ACHN (cell line): ENCODE measurements at regions not wholly inside any gene's neighbourhood (a gene's known extent, or its start where the extent isn't known, plus 50 kb on each side); places are given as distances from the start of the nearest gene placed in this dataset.

ENCODE experiments used
- DNase-seq: peaks from one replicate; pipeline ENCODE4 v3.0.0-alpha.2; 2015
- in situ Hi-C: cut with HindIII; loops from 2 replicates; pipeline ENCODE4 v1.10.0; 2017; ENCODE audit warnings: low sequenced_read_pairs, low pct_ligation_motif_present, low pct_unique_long_range_greater_than_20kb

DNA sequence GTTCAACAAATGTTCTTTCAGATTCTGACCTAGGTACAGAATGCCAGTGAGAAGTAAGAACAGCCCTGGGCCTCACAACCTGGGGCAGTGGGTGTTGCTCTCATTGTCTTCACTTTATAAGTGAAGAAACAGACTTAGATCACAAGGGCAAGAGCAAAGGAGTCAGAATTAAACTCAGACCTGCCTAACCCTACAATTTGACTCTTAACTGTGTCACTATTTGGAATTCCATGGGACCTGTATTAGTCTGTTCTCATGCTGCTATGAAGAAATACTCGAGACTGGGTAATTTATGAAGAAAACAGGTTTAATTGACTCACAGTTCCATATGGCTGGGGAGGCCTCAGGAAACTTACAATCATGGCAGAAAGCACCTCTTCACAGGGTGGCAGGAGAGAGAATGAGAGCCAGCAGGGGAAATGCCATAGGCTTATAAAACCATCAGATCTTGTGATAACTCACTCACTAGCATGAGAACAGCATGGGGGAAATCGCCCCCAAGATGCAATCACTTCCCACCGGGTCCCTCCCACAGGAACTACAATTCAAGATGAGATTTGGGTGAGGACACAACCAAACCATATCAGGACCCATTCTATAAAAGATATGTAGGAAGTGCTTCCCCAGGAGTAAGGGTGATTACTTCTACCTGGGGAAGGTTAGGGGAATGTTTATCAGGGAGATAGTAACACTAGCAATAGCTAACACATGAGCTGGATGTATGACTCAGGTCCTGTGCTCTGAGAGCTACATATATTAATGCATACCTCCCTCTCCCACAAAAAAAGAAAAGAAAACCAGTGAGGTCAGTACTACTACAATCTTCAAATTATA lies 270.1 kb downstream of the SOX9 start:
- in situ Hi-C loops = no loop called here
- peak; percentile 45 for DNase-seq

DNA sequence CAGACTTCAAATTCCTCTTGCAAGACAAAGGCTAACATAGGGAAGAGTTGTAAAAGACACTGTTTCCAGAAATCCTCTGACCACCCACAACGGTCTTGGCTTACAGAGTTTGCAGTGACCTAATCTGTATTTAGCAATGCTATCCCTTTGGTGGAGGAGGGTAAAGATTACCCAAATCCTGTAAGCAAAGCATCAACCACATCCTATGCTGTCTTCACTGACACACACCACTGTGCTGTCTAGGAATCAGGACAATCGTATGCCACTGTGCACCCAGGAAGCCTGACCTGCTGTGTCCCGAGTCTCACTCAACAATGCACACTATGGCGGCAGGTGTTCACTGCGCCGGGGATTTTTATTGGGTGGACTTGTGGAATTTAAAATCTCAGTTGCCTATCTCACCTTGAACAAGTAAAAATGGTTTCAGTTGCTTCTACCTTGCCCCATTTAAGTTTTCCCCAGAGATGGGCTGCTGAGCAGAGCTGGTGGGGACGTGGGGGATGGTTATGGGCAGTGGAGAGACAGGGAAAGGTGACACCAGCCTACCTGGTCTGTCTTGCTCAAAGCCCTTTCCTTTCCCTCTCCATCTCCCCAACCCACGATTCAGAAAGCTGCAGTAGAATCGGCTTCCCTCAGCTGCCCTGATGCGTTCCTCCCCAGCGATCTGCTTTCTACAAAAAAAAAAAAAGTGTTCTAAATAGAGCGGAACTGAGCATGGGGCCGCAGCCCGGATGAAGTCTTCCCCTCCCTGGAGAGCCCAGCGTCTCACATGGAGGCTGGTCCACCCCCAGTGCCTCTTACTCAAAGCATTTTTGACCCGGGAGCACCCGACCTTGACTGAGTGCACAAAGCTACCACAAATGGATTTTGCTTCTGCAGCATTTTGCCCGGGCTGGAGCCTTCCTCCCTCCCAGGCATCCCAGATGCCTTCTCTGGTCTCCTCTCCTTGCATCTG lies 271.5 kb downstream of the SOX9 start:
- peak; percentile 99 for DNase-seq
- in situ Hi-C loops = no loop called here

GRCh38 chr17:72393553-72393952 lies 272.7 kb downstream of the SOX9 start:
- in situ Hi-C loops = no loop called here
- DNase-seq = peak; percentile 94

DNA sequence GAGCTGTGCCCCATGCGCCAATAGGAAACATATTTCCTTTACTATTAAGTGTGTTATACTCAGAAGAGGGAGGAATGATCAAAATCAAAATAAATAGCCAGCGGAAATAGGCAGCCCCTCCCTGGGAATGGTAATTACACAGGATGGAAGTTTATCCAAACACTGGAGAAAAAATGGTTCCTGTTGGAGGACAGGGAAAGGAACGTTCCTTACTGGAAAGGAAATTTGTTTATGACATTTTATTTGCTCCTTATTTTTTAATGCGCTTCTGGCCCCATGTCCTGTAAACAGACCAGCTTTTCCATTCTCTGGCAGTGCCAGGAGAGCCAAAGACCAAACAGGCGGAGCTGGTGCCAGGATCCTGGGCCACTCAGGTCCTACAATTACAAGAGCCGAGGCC lies 273.7 kb downstream of the SOX9 start:
- DNase-seq = no peak
- in situ Hi-C loops = no loop called here

DNA sequence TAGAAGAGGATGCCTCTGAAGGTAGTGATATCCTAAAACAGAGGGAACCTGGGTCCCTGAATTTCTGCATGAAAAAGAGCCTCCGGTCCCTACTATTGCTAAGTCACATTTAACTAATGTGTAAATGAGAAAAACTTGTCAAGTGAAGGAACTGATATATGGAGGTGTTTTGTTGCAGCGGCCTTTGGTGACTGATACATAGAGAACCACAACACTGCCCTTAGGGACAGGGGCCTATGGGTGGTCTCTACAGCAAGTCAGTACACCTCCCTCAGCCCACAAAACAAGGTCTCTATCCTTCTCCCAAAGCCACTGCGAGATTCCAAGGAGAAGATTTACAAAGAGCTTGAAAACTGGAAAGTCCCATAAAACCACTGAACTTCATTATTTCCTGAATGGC lies 275.3 kb downstream of the SOX9 start:
- DNase-seq = no peak
- in situ Hi-C loops = no loop called here

DNA sequence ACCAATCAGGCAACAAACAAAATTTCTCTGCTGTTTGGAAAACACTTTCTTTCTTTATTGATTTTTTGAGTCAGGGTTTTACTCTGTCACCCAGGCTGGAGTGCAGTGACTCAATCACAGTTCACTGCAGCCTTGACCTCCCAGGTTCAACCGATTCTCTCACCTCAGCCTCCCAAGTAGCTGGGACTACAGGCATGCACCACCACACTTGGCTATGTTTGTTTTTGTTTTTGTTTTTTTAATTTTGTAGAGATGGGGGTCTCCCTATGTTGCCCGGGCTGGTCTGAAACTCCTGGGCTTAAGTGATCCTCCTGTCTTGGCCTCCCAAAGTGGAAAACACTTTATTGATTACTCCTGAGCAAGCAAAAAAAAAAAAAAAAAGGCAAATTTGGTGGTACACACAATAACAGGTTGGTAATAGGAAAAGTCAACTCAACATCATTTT lies 276.4 kb downstream of the SOX9 start:
- no peak for DNase-seq
- in situ Hi-C loops = no loop called here

- DNase-seq = no peak
- in situ Hi-C loops = no loop called here
These were observed 276.9 kb downstream of the SOX9 start for GRCh38 chr17:72397687-72398086.

- in situ Hi-C loops = no loop called here
- no peak for DNase-seq
These were observed 278.3 kb downstream of the SOX9 start for GRCh38 chr17:72399023-72399607.

GRCh38 chr17:72399608-72400487 lies 279.0 kb downstream of the SOX9 start:
- no peak for DNase-seq
- in situ Hi-C loops = loop anchor here (25.0 kb wide), 1 partner anchor 263 kb away; no protein-coding TSS in a partner anchor

- DNase-seq = no peak
- in situ Hi-C loops = loop anchor here (25.0 kb wide), 1 partner anchor 263 kb away; no protein-coding TSS in a partner anchor
These were observed 279.6 kb downstream of the SOX9 start for GRCh38 chr17:72400488-72400827.

- in situ Hi-C loops = loop anchor here (25.0 kb wide), 1 partner anchor 264 kb away; no protein-coding TSS in a partner anchor
These were observed 280.0 kb downstream of the SOX9 start for GRCh38 chr17:72400863-72401262.

DNA sequence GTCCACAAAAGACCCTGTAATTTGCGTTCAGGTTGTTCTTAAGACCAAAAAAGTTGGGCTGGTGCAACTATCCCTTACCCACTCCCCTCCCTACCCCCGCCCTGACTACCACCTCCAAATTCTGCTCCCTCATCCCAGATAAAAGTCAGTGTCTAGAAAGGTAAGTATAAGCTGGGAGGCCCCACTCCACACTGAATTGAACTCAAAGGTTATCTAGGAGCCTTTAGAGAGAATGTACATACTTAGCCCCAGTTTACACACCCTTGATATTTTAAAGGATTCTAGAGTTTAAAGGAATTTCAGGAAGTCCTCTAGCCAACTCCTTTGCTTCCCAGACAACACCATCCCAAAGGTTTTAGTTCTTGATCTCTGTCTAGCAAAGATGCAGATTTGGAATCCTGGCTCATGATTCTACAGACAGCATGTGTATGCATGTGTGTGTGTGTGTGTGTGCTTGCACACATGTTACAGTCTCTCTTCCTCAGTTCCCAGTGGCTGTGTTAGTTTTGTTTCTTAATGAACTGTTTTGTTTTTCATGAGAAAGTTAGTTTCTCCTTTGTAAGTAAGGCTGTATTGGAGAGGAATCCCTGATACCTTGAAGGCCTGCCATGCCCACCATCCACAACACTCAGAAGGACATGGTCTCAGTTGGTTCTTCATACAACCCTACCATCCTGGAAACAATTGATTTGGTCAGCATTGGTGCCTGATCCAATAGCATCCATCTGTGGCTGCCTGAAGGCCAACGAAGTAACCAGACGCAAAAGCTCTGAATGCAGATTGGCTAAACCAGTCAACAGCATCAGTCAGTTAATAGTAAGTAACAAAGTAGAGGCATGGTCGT lies 281.3 kb downstream of the SOX9 start:
- no peak for DNase-seq
- in situ Hi-C loops = loop anchor here (25.0 kb wide), 1 partner anchor 265 kb away; no protein-coding TSS in a partner anchor

More at GRCh38 chr17:72400863-72401262, 280.0 kb downstream of the SOX9 start:
- DNase-seq = no peak

DNA sequence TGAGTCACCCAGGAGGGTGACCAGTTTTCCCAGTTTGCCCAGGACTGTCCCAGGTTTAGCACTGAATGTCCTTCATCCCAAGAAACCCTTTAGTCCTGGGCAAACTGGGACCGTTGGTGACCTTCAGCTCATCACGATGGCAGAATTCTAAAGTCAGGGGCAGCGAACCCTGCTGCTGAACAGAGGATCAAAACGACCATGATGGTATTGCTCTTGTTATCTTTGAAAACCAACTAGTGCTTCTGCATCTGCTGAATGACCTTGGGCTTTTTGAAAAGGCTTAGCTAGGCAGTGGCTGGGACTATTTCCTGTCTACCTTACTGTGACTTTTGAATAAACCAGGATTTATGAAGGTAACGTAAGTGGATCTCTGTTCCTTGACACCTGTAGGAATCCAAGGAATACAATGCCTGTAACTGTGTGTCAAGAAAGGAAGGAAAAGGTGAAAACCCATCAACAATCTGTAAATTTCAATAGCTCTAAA lies 281.9 kb downstream of the SOX9 start:
- in situ Hi-C loops = loop anchor here (25.0 kb wide), 1 partner anchor 265 kb away; no protein-coding TSS in a partner anchor

DNA sequence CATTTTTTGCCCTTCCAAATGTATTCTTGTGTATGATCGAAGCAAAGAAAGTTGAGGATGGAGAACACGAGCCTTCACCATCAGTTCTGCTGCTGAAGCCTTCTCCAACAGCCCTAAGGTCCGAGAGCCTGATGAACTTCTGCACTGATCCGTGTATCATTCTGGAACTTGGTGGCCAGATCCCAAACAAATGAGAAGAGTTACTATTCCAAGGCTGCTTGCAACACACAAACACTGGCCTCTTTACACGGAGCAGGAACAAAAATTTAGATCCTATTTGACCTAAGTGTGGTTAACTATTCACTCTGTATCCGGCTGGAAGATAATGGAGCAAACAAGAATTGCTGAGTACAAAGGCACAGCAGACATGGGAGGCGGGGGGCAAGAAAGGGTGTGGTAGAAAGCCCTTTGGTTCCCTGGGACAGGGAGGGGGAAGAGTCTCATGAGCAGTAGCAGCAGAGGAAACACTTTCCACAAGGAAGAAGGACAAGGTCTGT lies 282.9 kb downstream of the SOX9 start:
- in situ Hi-C loops = loop anchor here (25.0 kb wide), 1 partner anchor 266 kb away; no protein-coding TSS in a partner anchor
- DNase-seq = no peak

More for the DNA sequence above, 281.9 kb downstream of the SOX9 start:
- no peak for DNase-seq

- in situ Hi-C loops = loop anchor here (25.0 kb wide), 1 partner anchor 268 kb away; no protein-coding TSS in a partner anchor
- DNase-seq = no peak
These were observed 284.1 kb downstream of the SOX9 start for GRCh38 chr17:72404872-72405271.

DNA sequence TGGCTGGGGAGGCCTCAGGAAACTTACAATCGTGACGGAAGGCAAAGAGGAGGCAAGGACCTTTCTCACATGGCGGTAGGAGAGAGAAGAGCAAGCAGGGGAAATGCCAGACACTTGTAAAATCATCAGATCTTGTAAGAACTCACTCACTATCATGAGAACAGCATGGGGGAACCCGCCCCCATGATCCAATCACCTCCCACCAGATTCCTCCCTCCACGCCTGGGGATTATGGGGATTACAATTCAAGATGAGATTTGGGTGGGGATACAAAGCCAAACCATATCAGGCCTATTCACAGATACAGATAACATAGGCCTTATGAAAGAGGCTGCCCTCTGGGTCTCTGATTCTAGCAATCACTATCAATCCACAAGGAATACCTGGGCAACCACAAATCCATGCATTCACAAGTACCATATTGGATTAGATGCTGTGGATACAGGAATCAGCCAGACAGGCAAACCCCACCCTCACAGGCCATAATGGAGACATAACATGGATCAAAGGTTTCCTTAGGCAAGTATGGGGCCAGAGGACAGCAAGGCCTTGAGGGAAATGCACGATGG lies 284.9 kb downstream of the SOX9 start:
- DNase-seq = no peak
- in situ Hi-C loops = loop anchor here (25.0 kb wide), 1 partner anchor 268 kb away; no protein-coding TSS in a partner anchor
